ENCODE measurements at regions not wholly inside any gene's neighbourhood (a gene's known extent, or its start where the extent isn't known, plus 50 kb on each side); places are given as distances from the start of the nearest gene placed in this dataset.

DNA sequence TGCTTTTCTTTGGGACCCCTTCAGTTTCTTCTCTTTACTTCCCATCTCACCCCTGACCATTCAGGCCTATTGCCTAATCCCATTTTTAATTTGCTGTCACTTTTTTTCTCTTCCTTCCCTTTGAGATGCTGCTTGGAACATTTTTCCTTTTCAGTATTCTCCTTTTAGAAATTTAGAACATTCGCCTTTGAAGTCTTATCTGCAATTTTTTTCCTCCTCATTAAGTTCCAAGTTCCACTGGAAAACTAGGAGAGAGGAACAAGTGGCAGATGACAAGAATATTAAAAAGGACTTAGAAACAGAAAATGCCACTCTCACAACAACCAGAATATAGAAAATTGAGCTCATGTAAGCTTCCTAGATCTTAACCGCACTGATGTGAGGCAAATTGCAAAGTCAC is 126.6 kb downstream of the PSMG1 start:
- no peak for DNase-seq

GRCh38 chr21:39055167-39055767 is 128.0 kb downstream of the PSMG1 start:
- DNase-seq: no peak

DNA sequence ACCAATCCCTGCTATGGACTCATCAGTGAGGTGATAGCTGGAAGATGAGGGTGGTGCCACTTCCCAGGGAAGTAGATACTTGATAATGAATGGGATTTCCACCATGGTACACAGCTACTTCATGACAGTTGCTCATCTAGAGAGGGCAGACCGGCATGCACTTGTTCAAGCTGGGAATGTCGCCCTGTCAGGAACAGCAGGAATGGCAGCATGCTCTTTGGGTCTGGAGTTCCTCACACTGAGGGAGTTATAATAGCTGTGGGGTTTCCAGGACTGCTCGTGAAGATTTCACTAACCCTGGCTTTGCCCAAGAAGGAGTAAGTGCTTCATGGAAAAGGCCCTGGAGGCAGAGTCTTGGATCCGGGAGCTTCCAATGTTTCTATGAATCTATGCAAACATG is 129.2 kb downstream of the PSMG1 start:
- DNase-seq: no peak

DNA sequence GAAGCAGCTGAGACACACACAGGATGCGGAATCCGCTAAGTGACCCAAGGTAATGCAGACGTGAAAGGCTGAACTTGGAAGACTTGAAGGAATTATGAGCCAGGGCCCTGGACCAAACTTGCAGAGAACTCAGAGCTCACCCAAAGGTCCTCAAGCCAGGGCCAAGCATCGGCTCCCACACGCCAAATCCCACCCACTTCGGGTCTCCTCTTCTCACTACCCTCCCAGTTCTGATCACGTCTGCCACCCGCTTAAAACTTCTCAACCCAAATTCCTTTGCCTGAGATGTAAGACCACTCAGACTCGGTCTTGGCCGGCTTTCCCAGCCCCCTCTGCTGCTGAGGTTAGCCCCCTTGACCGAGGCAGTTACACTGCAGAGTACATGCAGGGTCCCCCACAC is 130.1 kb downstream of the PSMG1 start:
- DNase-seq: no peak

DNA sequence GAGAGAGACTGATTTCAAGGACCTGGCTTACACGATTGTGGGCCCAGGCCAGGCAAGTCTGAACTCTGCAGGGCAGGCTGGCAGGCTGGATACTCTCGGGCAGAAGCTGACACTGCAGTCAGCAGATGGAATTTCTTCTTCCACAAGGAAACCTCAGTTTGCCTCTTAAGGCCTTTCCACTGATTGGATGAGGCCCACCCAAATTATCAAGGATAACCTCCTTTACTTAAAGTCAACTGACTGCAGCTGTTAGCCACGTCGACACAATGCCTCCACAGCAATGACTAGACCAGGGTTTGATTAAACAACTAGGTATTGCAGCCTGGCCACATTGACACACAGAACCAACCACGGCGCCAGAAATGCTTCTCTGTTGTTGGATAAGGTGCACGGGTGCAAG is 130.5 kb downstream of the PSMG1 start:
- no peak for DNase-seq

DNA sequence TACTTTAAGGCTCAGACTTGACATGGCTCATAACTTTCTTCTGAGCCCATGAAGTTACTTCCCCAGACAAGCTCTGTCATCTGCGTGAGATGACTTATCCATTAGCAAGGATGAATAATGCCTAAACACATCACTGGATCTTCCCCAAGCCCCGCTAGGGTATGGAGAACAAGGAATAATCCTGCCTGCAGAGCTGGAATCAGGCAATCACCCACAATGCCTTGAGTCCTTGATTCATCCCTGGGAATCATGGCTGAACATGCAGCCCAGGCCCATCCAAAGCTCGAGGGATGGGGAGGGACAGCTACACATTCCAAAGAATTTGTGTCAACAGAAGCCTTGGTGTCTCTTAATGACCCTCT is 131.7 kb downstream of the PSMG1 start:
- no peak for DNase-seq

- no peak for DNase-seq
Measured at GRCh38 chr21:39050841-39051587, 132.2 kb downstream of the PSMG1 start.

- no peak for DNase-seq
Measured at GRCh38 chr21:39048574-39048973, 134.7 kb downstream of the PSMG1 start.

- no peak for DNase-seq
Measured at GRCh38 chr21:39048064-39048463, 135.2 kb downstream of the PSMG1 start.

- no peak for DNase-seq
Measured at GRCh38 chr21:39047046-39047445, 136.2 kb downstream of the PSMG1 start.

- no peak for DNase-seq
Measured at GRCh38 chr21:39046236-39046916, 136.9 kb downstream of the PSMG1 start.

DNA sequence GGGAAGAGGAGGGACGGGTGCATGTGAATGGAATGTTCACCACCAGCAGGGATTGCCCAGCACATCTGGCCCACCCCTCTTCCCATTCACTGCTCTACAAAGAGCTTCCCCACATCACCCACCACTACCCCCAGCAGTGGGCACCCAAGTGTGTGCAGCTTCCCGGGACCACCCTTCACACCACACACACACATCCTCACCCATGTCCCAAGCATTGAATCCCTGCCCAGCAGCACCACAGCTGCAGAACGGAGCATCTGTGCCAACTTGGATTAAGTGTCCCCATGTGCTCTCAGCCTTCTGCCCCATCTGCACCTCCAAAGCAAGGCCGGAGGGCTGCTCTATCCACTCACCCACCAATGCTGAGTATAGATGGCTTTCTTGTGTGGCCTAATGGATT is 141.4 kb downstream of the PSMG1 start:
- no peak for DNase-seq

- no peak for DNase-seq
Measured at GRCh38 chr21:39040494-39041110, 142.6 kb downstream of the PSMG1 start.

DNA sequence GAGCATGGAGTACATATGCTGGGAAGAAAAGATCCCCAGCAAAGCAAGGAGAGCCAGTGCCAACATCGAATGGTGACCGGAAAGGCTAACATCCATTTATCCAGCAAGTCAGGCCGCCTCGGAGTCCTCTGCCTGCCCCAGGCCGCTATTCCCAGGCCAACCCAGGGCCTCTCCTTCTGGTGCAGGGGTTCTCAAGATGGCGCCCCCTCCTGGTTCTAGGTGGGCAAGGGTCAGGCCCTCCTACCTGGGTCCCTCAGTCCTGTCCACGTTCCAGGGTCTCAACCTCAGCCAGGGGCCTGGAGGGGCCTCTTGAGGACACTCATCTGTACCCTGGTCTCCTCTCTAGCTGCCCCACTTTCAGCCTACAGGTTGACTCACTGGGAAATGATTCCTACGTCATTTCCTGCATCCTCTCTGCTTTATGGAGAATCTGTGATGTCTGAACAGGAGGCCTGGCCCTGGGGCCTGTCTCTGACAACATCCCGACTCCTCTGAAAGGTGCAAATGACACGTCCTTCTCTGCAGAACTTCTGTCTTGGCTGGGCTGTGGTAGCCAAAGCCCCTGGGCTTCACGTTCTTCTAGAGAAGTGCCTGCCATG is 145.3 kb downstream of the PSMG1 start:
- DNase-seq: no peak

GRCh38 chr21:39036581-39036980 is 146.7 kb downstream of the PSMG1 start:
- no peak for DNase-seq

DNA sequence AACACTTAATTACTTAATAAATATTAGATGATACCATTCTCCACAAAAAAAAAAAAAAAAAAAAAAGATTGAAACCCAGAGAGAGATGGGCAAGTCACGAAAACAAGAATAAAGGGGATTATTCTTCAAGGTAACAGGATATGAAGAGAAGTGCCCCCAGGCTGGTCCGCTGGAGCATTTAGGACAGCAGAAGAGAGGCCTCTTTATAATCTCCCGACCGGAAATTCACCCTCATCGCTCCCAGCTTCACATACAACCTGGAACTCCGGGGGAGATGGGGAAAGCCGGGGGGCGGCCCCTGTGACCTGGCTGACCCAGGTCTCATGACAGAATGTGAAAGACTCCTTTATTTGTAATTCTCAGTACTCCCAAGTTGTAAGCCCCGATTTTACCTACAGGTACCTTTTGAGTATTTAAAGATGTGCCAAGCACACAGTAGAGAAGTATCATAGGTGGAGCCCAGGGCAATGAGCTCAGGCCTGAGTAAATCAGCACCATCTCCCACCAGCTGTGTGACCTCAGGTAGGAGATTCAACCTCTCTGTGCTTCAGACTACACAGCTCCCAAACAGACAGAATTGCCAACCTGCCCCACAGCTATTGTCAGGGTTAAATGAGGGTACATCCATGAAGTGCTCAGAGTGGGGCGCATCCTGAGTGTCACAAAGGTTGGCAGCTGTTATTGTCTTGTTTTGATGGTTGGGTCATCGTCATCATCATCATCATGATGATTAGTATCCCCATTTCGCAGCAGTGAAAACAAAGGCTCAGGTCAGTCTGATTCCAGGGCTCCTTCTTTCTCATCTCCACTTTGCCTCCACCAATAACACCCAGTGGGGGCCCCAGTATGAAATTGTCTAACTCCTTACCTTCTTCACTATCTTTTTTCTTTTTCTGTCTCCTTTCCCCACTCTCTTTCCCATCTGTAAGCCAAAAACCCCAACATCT is 148.4 kb downstream of the PSMG1 start:
- no peak for DNase-seq

DNA sequence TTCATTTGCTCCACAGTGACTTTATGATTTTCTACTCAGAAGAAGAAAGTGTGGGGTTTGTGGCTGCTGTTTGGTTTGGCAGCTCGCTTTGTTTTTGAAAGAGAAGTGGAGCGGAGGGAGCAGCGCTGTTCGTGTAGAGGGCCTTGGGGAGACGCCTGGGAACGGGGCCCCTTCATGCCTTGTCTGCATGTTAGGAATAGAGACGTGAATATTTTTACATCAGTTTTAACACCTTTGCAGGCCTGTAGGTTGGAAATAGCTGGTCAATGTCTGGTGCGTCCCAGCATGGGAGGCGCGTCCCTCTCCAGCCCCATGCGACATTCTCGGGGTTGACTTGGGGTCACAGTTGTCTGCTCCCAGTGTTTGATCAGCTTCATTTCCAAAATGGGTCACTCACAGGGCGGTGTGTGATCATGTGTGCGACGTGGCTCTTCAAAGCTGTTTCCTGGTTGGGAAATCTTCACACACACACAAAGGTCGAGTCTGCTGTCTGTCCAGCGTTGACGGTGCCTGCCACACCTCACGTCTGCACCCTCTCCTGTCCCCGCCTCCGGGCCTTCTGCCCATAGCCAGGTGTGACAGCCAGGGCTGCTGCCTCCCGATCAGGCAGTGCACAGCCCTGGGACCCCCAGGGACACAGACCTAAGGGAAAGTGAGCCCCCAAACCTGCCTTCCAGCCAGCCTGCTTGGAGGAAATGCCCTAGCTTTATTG is 149.2 kb downstream of the PSMG1 start:
- DNase-seq: no peak

DNA sequence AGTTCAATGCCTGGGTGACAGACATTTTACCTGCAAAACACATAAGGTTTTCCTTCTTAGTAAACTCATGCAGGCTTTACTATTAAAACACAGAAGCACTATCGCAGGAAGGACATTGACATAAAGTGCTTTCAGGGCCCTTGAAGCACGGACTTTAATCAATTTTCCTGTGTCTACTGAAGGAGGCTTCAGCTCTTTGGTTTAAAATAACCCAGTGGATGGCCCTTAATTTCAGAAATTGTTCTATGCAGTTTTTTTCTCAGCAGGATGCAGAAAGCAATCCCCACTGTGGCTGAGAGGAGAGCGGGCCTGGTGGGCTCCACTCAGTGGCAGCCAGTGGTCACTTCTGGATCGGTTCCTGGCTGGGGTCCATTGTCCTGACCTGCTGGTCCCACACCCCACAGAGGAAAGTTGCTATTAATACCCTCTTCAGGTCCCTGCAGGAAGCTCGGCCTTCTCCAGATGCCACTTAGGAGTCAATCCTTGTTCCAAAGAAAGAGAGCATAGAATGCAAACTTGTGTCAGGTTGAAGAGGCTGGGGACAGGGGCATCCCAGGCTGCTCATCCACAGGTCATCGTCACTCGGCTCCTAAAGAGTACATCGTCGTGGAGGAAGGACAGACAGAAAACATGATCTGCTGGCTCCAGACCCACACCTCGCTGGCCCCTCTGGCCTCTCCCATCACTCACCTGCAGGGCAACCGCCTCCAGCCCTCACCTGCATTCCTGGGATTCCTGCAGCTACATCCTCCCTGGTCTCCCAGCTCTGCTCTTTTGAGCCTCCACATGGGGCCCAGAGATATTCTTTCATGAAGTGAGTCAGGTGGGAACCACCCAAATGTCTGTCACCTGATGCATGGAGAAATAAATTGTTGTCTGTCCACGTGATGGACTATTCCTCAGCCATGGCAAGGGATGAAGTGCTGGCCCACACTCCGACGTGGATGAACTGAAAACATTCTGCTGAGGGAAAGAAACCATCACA is 153.1 kb downstream of the PSMG1 start:
- no peak for DNase-seq
